Endothelial cell of umbilical vein (primary cell): ENCODE measurements at regions not wholly inside any gene's neighbourhood (a gene's known extent, or its start where the extent isn't known, plus 50 kb on each side); places are given as distances from the start of the nearest gene placed in this dataset.

ENCODE experiments used
- CTCF ChIP-seq, 2 donors: IDR thresholded peaks; 1 replicate in 1 of 2; 2 replicates in 1 of 2; pipeline ENCODE4 v1.5.1; 2011; ENCODE audit warnings: low read length in 2 of 2, mild to moderate bottlenecking in 2 of 2, moderate library complexity in 2 of 2, control low read depth in 1 of 2, inconsistent platforms in 1 of 2, low read depth in 1 of 2; ENCODE audit not compliant: insufficient read depth in 1 of 2; ENCODE audit errors: extremely low read depth in 1 of 2
- MAX ChIP-seq: IDR thresholded peaks from 2 replicates; pipeline ENCODE4 v1.6.1; 2011; ENCODE audit not compliant: insufficient read depth, insufficient read length
- POLR2A ChIP-seq: IDR thresholded peaks from 2 replicates; pipeline ENCODE4 v1.6.1; 2012; ENCODE audit warnings: low read depth, mild to moderate bottlenecking, control low read depth, low read length

GRCh38 chr6:126805861-126806260 is 312.6 kb upstream of the RSPO3 start:
- TF ChIP-seq MAX (no peak), CTCF (IDR thresholded peaks at IDR 0.05; ENCODE audit: extremely low read depth in 1 of 2, insufficient read depth in 1 of 2, low read depth in 1 of 2, low read length in 2 of 2) (no peak), POLR2A (no peak)
